NCI-H345 treated with DMSO at 0.1 percent for 48 hours (cell line): ENCODE measurements at regions not wholly inside any gene's neighbourhood (a gene's known extent, or its start where the extent isn't known, plus 50 kb on each side); places are given as distances from the start of the nearest gene placed in this dataset.
"Not testable (repeated sequence)": the region's sequence is repeated elsewhere in the genome, so short reads cannot be mapped to it uniquely, and the experiment has no call there.

Experiments
- DNase-seq: peaks from one replicate; lab custom pipeline; 2025; ENCODE audit not compliant: unreplicated experiment; lab: John Stamatoyannopoulos, UW

DNA sequence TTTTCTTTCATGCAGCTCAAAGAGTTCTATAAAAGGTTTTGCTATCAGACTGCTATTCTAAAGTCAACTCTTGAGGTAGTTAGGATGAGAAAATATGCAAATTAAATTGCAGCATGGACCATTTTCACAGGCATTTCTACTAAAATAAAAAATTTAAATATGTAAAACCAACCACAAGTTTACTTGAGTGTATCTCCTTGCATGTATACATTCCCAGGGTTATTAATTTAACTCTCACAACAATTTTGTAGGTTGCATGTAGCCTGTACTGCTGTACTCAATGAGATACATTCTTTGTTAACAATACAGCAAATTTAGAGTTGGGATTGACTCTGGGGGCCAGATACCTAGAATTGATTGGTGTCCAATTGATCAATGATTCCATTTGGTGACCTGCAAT is 265.8 kb downstream of the MED10 start:
- no peak for DNase-seq

GRCh38 chr5:6112125-6112524 is 266.2 kb downstream of the MED10 start:
- no peak for DNase-seq

DNA sequence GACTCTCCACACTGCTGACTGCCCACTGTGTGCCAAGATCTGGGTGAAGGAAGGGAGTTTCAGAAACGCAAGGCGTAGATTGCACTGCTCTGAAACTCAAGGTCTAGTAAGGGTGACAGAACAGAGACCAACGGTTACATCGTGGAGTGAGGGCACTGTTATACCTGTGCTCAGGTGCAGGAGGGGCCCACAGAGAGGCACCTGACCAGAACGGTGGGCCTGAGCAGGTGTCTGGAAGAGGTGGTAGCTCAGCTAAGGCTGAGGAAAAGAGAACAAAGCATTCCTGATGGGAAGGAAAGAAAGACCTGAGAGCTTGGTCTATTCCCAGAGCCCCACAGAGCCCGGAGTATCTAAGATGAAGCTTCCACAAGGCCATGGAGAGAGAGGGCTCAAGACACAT is 267.2 kb downstream of the MED10 start:
- DNase-seq = no peak

DNA sequence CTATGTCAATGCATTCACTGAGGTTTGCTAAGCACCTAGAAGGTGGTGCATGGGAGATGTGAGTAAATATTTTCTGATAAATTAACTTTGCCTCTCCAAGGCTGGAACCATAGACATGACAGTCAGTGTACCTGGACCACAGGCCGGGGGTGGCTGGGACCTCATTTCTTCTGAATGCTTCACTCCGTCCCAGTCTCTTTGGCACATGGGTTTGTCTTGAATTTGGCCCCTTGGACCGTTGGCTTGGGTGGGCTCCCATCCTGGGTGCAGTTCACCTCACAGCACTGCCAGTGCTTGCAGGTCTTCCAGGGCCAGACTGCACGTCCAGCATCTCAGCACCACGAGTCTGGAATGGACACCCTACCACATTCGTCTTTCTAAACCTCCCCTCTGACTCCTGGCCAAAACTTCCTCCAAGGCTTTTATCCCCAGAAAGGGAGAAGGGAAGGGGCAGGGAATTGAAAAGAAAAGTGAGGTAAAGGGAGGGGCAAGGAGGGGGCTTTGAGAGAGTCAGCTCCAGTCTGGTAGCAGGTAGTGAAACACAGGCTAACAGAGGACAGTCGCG is 267.8 kb downstream of the MED10 start:
- no peak for DNase-seq

GRCh38 chr5:6108981-6109825 is 269.1 kb downstream of the MED10 start:
- DNase-seq = no peak

GRCh38 chr5:6108540-6108848 is 269.9 kb downstream of the MED10 start:
- no peak for DNase-seq

DNA sequence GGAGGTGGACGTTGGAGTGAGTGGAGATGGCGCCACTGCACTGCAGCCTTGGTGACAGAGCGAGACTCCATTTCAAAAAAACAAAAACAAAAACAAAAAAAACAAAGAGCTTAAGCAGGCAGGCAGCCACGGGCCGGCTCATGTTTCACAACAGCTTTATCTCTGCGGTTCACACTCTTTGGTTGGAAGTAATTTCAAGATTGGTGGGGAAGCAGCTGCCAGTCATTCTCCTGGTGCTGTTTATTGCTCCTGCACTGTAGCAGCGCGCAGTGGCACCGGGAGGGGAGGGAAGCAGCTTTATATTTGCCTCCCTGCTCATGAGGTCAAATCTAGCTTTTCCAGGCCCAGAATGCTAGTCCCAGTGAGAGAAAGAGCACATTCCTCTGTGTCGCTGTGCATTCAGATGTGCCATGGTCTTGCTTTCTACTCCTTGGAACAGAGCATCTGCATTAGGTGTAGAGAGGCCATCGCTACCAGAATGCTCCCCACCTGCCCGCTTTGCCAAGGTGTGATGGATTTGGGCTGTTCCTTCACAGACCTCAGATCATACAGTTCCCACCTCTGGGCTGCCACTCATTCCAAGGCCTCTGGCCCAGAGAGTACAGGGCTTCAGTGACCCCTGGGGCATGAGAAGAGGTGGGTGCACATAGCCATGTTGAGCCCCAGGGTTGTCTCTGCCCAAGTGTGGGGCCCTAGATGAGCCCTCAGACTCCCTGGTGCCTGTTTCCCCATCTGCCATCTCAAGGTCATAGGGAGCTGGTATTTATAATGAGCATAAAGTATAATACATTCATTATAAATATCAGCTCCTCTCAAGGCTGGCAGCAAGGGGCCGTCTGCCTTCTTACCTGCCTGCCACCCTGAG is 270.4 kb downstream of the MED10 start:
- no peak for DNase-seq

GRCh38 chr5:6106756-6107155 is 271.6 kb downstream of the MED10 start:
- DNase-seq = no peak

DNA sequence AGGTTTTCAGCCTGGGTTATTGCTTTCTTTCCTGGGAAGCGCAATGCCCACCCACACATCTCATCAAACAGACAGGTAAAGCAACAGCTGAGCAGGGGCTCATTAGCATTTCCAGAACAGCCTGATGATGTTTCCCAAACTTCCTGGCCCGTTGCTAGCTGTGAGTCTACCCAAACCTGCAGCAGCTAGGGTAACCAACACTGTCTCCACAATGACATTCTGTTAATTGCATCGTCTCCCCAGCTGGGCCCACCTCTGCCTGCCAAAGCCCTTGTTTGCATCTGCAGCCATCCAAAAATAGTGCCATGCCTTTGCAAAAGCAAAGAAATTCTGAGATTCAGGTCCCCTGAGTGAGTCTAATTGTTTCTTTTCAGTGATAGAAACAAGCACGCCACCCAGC is 273.0 kb downstream of the MED10 start:
- no peak for DNase-seq

- no peak for DNase-seq
These were observed 282.2 kb downstream of the MED10 start for GRCh38 chr5:6096101-6096500.

DNA sequence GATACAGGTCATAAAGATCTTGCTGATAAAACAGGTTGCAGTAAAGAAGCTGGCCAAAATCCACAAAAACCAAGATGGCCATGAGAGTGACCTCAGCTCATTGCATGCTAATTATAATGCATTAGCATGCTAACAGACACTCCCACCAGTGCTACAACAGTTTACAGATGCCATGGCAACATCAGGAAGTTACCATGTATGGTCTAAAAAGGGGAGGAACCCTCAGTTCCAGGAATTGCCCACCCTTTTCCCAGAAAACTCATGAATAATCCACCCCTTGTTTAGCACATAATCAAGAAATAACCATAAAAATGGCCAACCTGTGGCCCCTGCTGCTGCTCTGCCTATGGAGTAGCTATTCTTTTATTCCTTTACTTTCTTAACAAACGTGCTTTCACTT is 284.2 kb downstream of the MED10 start:
- not testable (repeated sequence) for DNase-seq

- DNase-seq = no peak
These were observed 287.5 kb downstream of the MED10 start for GRCh38 chr5:6090838-6091237.

DNA sequence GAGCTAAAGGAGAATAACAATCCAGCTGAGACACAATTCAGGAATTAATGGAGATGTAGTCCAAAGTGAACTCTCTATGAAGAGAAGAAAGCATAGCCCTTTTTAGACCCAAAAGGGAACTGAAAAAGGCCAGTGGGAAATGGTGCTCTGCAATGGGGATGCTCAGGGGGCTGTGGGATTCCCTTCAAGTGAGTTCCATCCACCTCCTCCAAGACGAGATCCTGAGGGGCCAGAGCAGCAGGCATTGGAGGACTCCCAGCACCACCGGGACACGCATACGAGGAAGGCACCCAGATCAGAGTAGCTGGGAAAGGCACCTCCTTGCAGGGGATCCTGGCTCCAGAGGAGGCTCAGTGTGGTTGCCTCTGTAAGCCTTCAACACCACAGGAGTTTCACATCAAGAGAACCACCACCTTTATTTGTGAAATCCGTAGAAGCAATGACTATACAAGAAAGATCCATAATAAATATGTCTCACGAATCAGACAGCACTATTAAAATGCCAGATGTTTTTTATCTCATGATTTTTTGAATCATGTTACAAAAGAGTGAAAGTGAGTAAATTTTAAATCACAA is 288.2 kb downstream of the MED10 start:
- no peak for DNase-seq

- no peak for DNase-seq
These were observed 289.6 kb downstream of the MED10 start for GRCh38 chr5:6088706-6089105.

DNA sequence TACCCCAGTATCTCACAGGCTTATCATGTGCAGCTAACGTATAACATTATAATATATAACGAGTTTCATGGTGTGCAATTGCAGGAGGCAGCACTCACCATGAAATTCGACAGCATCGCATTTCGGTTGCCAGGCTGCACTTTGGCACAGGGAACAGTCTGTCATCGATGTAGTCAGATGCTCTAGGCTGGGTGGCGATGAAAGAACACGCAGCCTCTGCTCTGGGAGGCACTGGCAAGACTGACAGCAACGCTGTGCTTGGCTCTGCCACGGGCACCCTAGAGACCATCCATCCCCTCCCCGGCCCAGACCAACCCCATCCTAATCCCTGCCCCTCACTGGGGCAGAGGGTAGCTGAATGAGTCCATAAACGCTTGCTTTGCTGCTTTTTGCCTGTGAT is 290.8 kb downstream of the MED10 start:
- no peak for DNase-seq

DNA sequence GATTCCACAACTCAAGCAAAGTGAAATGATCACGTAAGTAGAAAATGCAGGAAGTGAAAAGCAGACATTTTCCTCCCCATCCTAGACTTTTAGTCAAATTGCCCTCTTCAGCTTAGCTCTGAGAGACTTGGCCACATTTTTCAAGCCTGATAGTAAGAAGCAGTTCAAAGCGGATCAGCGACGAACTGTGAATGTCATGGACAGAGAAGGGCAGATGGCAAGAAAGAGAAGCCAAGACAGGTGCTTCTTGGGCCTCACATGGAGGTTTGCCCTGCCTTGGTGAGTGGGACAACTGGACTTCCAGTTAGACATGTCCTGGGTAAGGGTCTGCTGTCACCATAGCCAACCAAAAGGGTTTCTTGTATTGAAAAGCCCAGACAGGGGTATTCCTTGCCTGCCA is 291.5 kb downstream of the MED10 start:
- no peak for DNase-seq

GRCh38 chr5:6085341-6085860 is 292.9 kb downstream of the MED10 start:
- DNase-seq = no peak

DNA sequence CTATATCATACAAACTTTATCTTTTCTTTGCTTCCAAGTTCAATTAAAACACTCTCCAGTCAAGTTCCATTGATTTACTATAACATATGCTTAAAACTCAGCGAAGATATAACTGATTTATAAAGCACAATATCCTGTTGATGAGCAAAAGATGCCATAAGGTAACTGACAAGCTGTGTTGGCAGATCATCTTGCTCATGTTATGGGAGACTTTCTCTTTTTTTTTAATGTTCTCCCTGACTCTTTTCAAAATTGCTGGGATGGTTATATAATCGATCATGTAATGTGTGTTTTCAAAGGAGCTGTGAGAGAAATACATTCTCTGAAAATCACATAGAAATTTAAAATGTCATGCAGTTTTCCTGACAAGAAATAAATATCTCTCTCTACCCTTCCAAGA is 293.5 kb downstream of the MED10 start:
- DNase-seq = no peak

GRCh38 chr5:6084376-6084775 is 294.0 kb downstream of the MED10 start:
- DNase-seq = no peak

- no peak for DNase-seq
These were observed 294.9 kb downstream of the MED10 start for GRCh38 chr5:6083311-6083978.

DNA sequence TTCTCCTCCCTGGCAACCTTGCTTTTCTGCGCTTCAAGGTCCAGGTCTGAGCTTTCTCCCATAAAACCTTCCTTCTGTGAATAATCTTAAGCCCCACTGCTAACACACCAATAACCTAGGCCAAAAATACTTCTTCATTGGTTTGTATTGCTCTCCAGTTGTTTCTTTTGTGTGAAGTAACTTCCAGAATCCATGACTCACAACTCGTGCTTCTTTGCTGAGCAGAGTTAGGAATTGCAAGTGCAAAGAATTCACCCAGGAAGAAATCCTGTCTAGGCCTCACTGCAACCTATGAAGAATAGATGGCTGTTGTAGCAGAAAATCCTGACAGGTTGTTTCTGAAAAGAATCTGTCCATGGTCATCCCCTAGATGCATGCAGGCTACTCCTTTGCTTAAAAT is 295.7 kb downstream of the MED10 start:
- no peak for DNase-seq
